ENCODE measurements at regions not wholly inside any gene's neighbourhood (a gene's known extent, or its start where the extent isn't known, plus 50 kb on each side); places are given as distances from the start of the nearest gene placed in this dataset.

- Histone ChIP-seq H2AFZ (peak overlapping the region; percentile 48), H3K27me3 (ENCODE audit: control insufficient read depth, insufficient read depth, low read length) (no peaks in the 10 kb centered on the region), H3K9me3 (ENCODE audit: control insufficient read depth, low read length) (no peaks in the 10 kb centered on the region), H3K4me1 (peaks cover 22% of the 10 kb centered on the region), H3K9ac (no peak overlapping the region), H3K36me3 (ENCODE audit: control insufficient read depth, insufficient read depth, low read length) (no peaks in the 10 kb centered on the region), H3K4me3 (ENCODE audit: low read depth, low read length) (no peak overlapping the region), H3K79me2 (no peaks in the 10 kb centered on the region), H3K27ac (no peak overlapping the region), H3K4me2 (ENCODE audit: low read length) (no peak overlapping the region)
- TF ChIP-seq CTCF (IDR thresholded peaks at IDR 0.05), result no peak
Measured at GRCh38 chr3:178055939-178056338, 480.3 kb upstream of the KCNMB2 start.

GRCh38 chr3:178056868-178057267 is 479.4 kb upstream of the KCNMB2 start:
- TF ChIP-seq CTCF (IDR thresholded peaks at IDR 0.05), result no peak
- Histone ChIP-seq H3K4me2 (ENCODE audit: low read length) (no peak overlapping the region), H3K79me2 (no peaks in the 10 kb centered on the region), H2AFZ (no peak overlapping the region), H3K36me3 (ENCODE audit: control insufficient read depth, insufficient read depth, low read length) (no peaks in the 10 kb centered on the region), H3K27me3 (ENCODE audit: control insufficient read depth, insufficient read depth, low read length) (no peaks in the 10 kb centered on the region), H3K9me3 (ENCODE audit: control insufficient read depth, low read length) (no peaks in the 10 kb centered on the region), H3K27ac (no peak overlapping the region), H3K9ac (no peak overlapping the region), H3K4me1 (peaks cover 25% of the 10 kb centered on the region), H3K4me3 (ENCODE audit: low read depth, low read length) (no peak overlapping the region)

- Histone ChIP-seq H3K79me2 (no peaks in the 10 kb centered on the region), H3K4me2 (ENCODE audit: low read length) (no peak overlapping the region), H3K27me3 (ENCODE audit: control insufficient read depth, insufficient read depth, low read length) (no peaks in the 10 kb centered on the region), H3K27ac (peak overlapping the region; percentile 55), H3K4me1 (peaks cover 29% of the 10 kb centered on the region), H3K9ac (no peak overlapping the region), H3K36me3 (ENCODE audit: control insufficient read depth, insufficient read depth, low read length) (no peaks in the 10 kb centered on the region), H2AFZ (peak overlapping the region; percentile 73), H3K4me3 (ENCODE audit: low read depth, low read length) (no peak overlapping the region), H3K9me3 (ENCODE audit: control insufficient read depth, low read length) (no peaks in the 10 kb centered on the region)
- TF ChIP-seq CTCF (IDR thresholded peaks at IDR 0.05), result no peak
Measured at GRCh38 chr3:178058629-178059028, 477.6 kb upstream of the KCNMB2 start.

- no peak overlapping the region for H3K4me2 ChIP-seq (ENCODE audit: low read length)
- no peak overlapping the region for H3K4me3 ChIP-seq (ENCODE audit: low read depth, low read length)
- H3K27me3 ChIP-seq (ENCODE audit: control insufficient read depth, insufficient read depth, low read length), result no peaks in the 10 kb centered on the region
- no peaks in the 10 kb centered on the region for H3K79me2 ChIP-seq
- H2AFZ ChIP-seq, result peak overlapping the region; percentile 73
- peak overlapping the region; percentile 55 for H3K27ac ChIP-seq
- H3K9me3 ChIP-seq (ENCODE audit: control insufficient read depth, low read length), result no peaks in the 10 kb centered on the region
- no peak for TF ChIP-seq CTCF (IDR thresholded peaks at IDR 0.05)
- peaks cover 29% of the 10 kb centered on the region for H3K4me1 ChIP-seq
- no peaks in the 10 kb centered on the region for H3K36me3 ChIP-seq (ENCODE audit: control insufficient read depth, insufficient read depth, low read length)
- H3K9ac ChIP-seq, result no peak overlapping the region
Measured at GRCh38 chr3:178059119-178059518, 477.1 kb upstream of the KCNMB2 start.

- Histone ChIP-seq H3K4me1 (peaks cover 29% of the 10 kb centered on the region), H3K27ac (no peak overlapping the region)
Measured at GRCh38 chr3:178059836-178060235, 476.4 kb upstream of the KCNMB2 start.

More at GRCh38 chr3:178059836-178060235, 476.4 kb upstream of the KCNMB2 start:
- H3K4me3 ChIP-seq (ENCODE audit: low read depth, low read length), result no peak overlapping the region
- no peaks in the 10 kb centered on the region for H3K27me3 ChIP-seq (ENCODE audit: control insufficient read depth, insufficient read depth, low read length)
- H3K9me3 ChIP-seq (ENCODE audit: control insufficient read depth, low read length), result no peaks in the 10 kb centered on the region
- no peak for TF ChIP-seq CTCF (IDR thresholded peaks at IDR 0.05)
- no peaks in the 10 kb centered on the region for H3K36me3 ChIP-seq (ENCODE audit: control insufficient read depth, insufficient read depth, low read length)
- no peak overlapping the region for H2AFZ ChIP-seq
- H3K79me2 ChIP-seq, result no peaks in the 10 kb centered on the region
- no peak overlapping the region for H3K9ac ChIP-seq
- no peak overlapping the region for H3K4me2 ChIP-seq (ENCODE audit: low read length)
